ENCODE measurements at regions not wholly inside any gene's neighbourhood (a gene's known extent, or its start where the extent isn't known, plus 50 kb on each side); places are given as distances from the start of the nearest gene placed in this dataset.

DNA sequence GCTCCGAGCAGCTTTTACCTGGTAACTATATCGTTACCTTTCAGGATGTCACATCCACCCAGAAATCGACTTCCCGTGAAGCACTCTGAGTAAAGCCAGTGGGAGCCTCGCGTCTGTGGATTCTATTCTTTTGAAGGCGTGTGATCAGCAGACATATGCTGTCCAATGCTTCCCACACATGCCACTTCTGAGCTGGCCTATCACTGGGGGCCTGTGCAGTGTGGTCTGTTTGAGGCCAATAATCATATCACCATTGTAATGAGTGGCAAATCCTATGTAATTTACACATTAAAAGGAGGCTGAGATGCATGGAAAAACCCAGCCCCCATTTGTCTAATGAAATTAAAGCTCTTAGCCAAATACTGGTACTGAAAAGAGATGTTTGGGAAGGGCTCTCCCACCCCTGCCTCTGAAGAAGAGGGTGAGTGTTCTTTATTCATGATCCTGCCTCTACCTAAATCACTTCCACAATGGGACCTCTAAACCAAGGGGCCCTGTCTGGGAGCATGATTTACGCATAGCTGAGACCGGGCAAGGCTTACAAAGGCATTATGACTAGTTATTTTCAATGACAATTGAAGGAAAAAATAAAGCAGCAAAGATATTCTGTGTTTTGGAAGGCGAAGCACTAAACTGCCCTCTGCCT is 686.8 kb downstream of the ZEB2 start:
- TF ChIP-seq, protein P1, sequence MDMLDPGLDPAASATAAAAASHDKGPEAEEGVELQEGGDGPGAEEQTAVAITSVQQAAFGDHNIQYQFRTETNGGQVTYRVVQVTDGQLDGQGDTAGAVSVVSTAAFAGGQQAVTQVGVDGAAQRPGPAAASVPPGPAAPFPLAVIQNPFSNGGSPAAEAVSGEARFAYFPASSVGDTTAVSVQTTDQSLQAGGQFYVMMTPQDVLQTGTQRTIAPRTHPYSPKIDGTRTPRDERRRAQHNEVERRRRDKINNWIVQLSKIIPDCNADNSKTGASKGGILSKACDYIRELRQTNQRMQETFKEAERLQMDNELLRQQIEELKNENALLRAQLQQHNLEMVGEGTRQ (CRISPR knock-in tag; IDR thresholded peaks at IDR 0.05), result no peak
- TF ChIP-seq CEBPB (tag; IDR thresholded peaks at IDR 0.05) (no peak), ZNF431 (CRISPR knock-in tag; IDR thresholded peaks at IDR 0.05) (no peak), OTX1 (CRISPR knock-in tag; IDR thresholded peaks at IDR 0.05) (no peak), ZFP36 (IDR thresholded peaks at IDR 0.05; ENCODE audit: low read depth, low read length, partially characterized antibody) (no peak)
- TF ChIP-seq, protein P2, sequence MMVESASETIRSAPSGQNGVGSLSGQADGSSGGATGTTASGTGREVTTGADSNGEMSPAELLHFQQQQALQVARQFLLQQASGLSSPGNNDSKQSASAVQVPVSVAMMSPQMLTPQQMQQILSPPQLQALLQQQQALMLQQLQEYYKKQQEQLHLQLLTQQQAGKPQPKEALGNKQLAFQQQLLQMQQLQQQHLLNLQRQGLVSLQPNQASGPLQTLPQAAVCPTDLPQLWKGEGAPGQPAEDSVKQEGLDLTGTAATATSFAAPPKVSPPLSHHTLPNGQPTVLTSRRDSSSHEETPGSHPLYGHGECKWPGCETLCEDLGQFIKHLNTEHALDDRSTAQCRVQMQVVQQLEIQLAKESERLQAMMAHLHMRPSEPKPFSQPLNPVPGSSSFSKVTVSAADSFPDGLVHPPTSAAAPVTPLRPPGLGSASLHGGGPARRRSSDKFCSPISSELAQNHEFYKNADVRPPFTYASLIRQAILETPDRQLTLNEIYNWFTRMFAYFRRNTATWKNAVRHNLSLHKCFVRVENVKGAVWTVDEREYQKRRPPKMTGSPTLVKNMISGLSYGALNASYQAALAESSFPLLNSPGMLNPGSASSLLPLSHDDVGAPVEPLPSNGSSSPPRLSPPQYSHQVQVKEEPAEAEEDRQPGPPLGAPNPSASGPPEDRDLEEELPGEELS (CRISPR knock-in tag; IDR thresholded peaks at IDR 0.05; ENCODE audit: borderline replicate concordance), result no peak
- TF ChIP-seq, protein P3, sequence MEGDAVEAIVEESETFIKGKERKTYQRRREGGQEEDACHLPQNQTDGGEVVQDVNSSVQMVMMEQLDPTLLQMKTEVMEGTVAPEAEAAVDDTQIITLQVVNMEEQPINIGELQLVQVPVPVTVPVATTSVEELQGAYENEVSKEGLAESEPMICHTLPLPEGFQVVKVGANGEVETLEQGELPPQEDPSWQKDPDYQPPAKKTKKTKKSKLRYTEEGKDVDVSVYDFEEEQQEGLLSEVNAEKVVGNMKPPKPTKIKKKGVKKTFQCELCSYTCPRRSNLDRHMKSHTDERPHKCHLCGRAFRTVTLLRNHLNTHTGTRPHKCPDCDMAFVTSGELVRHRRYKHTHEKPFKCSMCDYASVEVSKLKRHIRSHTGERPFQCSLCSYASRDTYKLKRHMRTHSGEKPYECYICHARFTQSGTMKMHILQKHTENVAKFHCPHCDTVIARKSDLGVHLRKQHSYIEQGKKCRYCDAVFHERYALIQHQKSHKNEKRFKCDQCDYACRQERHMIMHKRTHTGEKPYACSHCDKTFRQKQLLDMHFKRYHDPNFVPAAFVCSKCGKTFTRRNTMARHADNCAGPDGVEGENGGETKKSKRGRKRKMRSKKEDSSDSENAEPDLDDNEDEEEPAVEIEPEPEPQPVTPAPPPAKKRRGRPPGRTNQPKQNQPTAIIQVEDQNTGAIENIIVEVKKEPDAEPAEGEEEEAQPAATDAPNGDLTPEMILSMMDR (IDR thresholded peaks at IDR 0.05 in 2 of 3, conservative IDR thresholded peaks at IDR 0.05 in 1 of 3; ENCODE audit: insufficient read depth in 2 of 3, low read depth in 1 of 3, low read length in 3 of 3), result no peak
- TF ChIP-seq, protein P4, sequence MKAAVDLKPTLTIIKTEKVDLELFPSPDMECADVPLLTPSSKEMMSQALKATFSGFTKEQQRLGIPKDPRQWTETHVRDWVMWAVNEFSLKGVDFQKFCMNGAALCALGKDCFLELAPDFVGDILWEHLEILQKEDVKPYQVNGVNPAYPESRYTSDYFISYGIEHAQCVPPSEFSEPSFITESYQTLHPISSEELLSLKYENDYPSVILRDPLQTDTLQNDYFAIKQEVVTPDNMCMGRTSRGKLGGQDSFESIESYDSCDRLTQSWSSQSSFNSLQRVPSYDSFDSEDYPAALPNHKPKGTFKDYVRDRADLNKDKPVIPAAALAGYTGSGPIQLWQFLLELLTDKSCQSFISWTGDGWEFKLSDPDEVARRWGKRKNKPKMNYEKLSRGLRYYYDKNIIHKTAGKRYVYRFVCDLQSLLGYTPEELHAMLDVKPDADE (conservative IDR thresholded peaks at IDR 0.05; ENCODE audit: control insufficient read depth, low read depth, low read length), result no peak
